K562 (cell line): ENCODE measurements at regions not wholly inside any gene's neighbourhood (a gene's known extent, or its start where the extent isn't known, plus 50 kb on each side); places are given as distances from the start of the nearest gene placed in this dataset.

Source experiments
- ATAC-seq: fragments of 200-7000 bp; cut with Tn5 transposase; 3 replicates; pipeline ENCODE4 v1.9.1; 2020; ENCODE audit warnings: moderate library complexity
- BruUV-seq: library from RNA; stranded (reverse); fragments of 400-500 nt; replicated peaks from 2 replicates; lab custom pipeline; 2021; lab: Mats Ljungman, UMichigan
- CTCF ChIA-PET: fragments of 300-600 bp; formaldehyde crosslinking; extraction: SDS; loops from one replicate; lab custom pipeline; 2021; ENCODE audit warnings: low intra/inter-chr PET ratio; lab: Yijun Ruan, JAX
- POLR2A ChIA-PET: fragments of 300-600, 350-650 bp; sonication (Branson Sonifier 250); formaldehyde crosslinking; extraction: SDS; loops from one replicate; lab custom pipeline; 2021; ENCODE audit warnings: antibody characterized with exemption, inconsistent platforms; lab: Yijun Ruan, JAX
- DNase-seq, 4 experiments: peaks; one replicate each; pipeline versions ENCODE4 v3.0.0 to v3.0.0-alpha.2; 2011 to 2018; ENCODE audit warnings: low spot score in 3 of 4, mixed read lengths in 3 of 4; ENCODE audit errors: extremely low read depth in 1 of 4
- FAIRE-seq: peaks from 2 replicates; lab custom pipeline; 2011; peaks lifted over from hg19 to GRCh38; lab: Jason Lieb, UNC
- H2AFZ ChIP-seq: 2 replicates; pipeline ENCODE4 v1.6.0; 2011; ENCODE audit warnings: low read depth, low read length, control low read depth, inconsistent platforms
- H3K27ac ChIP-seq: fragments of 200-600 bp; 3 replicates; pipeline ENCODE4 v1.8.0; 2011; ENCODE audit warnings: low read depth, mild to moderate bottlenecking, control low read depth, inconsistent platforms, low read length, moderate library complexity, mixed read lengths; ENCODE audit errors: extremely low read depth
- H3K27me3 ChIP-seq, 2 experiments: fragments of 300-600 bp in 1 of 2; 2 replicates in 1 of 2; 3 replicates in 1 of 2; pipeline versions ENCODE4 v1.6.0 to v1.8.0; 2011; ENCODE audit warnings: inconsistent platforms in 2 of 2, low read length in 2 of 2, mild to moderate bottlenecking in 1 of 2, mixed read lengths in 1 of 2, moderate library complexity in 1 of 2; ENCODE audit not compliant: control insufficient read depth in 2 of 2, insufficient read depth in 2 of 2
- H3K36me3 ChIP-seq: fragments of 300-600 bp; 3 replicates; pipeline ENCODE4 v1.8.0; 2011; ENCODE audit warnings: mild to moderate bottlenecking, low read length, inconsistent platforms; ENCODE audit not compliant: control insufficient read depth, insufficient read depth
- H3K4me1 ChIP-seq, 2 experiments: fragments of 200-600 bp in 1 of 2; replicated peaks in 1 of 2; 2 replicates in 1 of 2; 3 replicates in 1 of 2; pipeline versions ENCODE4 v1.5.1 to v1.8.0; 2011; ENCODE audit warnings: inconsistent platforms in 2 of 2, low read length in 2 of 2, mild to moderate bottlenecking in 1 of 2, mixed read lengths in 1 of 2, moderate library complexity in 1 of 2; ENCODE audit not compliant: control insufficient read depth in 2 of 2, insufficient read depth in 2 of 2
- H3K4me2 ChIP-seq: 2 replicates; pipeline ENCODE4 v1.6.1; 2011; ENCODE audit warnings: low read length, control low read depth, inconsistent platforms, mixed read lengths; ENCODE audit not compliant: insufficient read depth
- H3K4me3 ChIP-seq: fragments of 200-600 bp; sonication (generic), shearing (Covaris generic); 2 replicates; pipeline ENCODE4 v1.5.1; 2016; ENCODE audit warnings: control low read depth, inconsistent platforms
- H3K79me2 ChIP-seq: fragments of 200-600 bp; 3 replicates; pipeline ENCODE4 v1.8.0; 2011; ENCODE audit warnings: low read length, inconsistent platforms; ENCODE audit not compliant: control insufficient read depth, insufficient read depth
- H3K9ac ChIP-seq, 2 experiments: 2 replicates each; pipeline versions ENCODE4 v1.6.0 to v1.6.1; 2011; ENCODE audit warnings: low read depth in 2 of 2, low read length in 2 of 2, control low read depth in 1 of 2, inconsistent platforms in 1 of 2, mild to moderate bottlenecking in 1 of 2, mixed read lengths in 1 of 2; ENCODE audit not compliant: insufficient read depth in 1 of 2
- H3K9me1 ChIP-seq: one replicate; pipeline ENCODE4 v1.6.0; 2011; ENCODE audit warnings: inconsistent platforms, mild to moderate bottlenecking, low read length, moderate library complexity; ENCODE audit not compliant: control insufficient read depth, insufficient read depth
- H3K9me3 ChIP-seq: replicated peaks from 2 replicates; pipeline ENCODE4 v1.5.1; 2011; ENCODE audit warnings: low read depth, low read length, inconsistent platforms; ENCODE audit not compliant: control insufficient read depth, insufficient read depth
- H4K20me1 ChIP-seq: replicated peaks from 2 replicates; pipeline ENCODE4 v1.6.1; 2011; ENCODE audit warnings: low read length, inconsistent platforms, mixed read lengths; ENCODE audit not compliant: control insufficient read depth, insufficient read depth
- ATF1 ChIP-seq, 2 experiments: fragments of 450-650 bp in 1 of 2; IDR thresholded peaks; 2 replicates each; pipeline ENCODE4 v1.6.1; 2016; ENCODE audit warnings: missing compliant biosample characterization in 1 of 2, missing genetic modification characterization in 1 of 2
- CBFA2T2 ChIP-seq: fragments of 450-650 bp; conservative IDR thresholded peaks from 2 replicates; pipeline ENCODE4 v1.6.1; 2017; ENCODE audit warnings: mild to moderate bottlenecking
- CBX1 ChIP-seq: sonication (generic); IDR thresholded peaks from 2 replicates; pipeline ENCODE4 v1.6.1; 2016; ENCODE audit warnings: antibody characterized with exemption, low read depth, mild to moderate bottlenecking
- CREBBP ChIP-seq: IDR thresholded peaks from one replicate; pipeline ENCODE4 v1.6.1; 2012; ENCODE audit warnings: low read depth, mild to moderate bottlenecking, control low read depth, inconsistent platforms, low read length
- HDGF ChIP-seq: fragments of 450-650 bp; IDR thresholded peaks from 2 replicates; pipeline ENCODE4 v1.6.1; 2016
- NCOA6 ChIP-seq: fragments of 450-650 bp; IDR thresholded peaks from 2 replicates; pipeline ENCODE4 v1.6.1; 2017; ENCODE audit warnings: mild to moderate bottlenecking
- NFATC3 ChIP-seq: fragments of 450-650 bp; IDR thresholded peaks from 2 replicates; pipeline ENCODE4 v1.6.1; 2017; ENCODE audit warnings: mild to moderate bottlenecking
- NFXL1 ChIP-seq: fragments of 450-650 bp; formaldehyde crosslinking; IDR thresholded peaks from 2 replicates; pipeline ENCODE4 v1.4.0; 2021; ENCODE audit warnings: mild to moderate bottlenecking
- PCBP2 ChIP-seq: fragments of 200-400 bp; formaldehyde crosslinking; IDR thresholded peaks from 2 replicates; pipeline ENCODE4 v1.6.1; 2018; ENCODE audit warnings: low read length, low read depth, mild to moderate bottlenecking, moderate library complexity; ENCODE audit not compliant: poor library complexity, severe bottlenecking
- POLR2A ChIP-seq: fragments of 450-650 bp; conservative IDR thresholded peaks from 2 replicates; pipeline ENCODE4 v1.6.1; 2016
- TAF1 ChIP-seq: IDR thresholded peaks from 2 replicates; pipeline ENCODE4 v1.6.1; 2011; ENCODE audit warnings: mild to moderate bottlenecking, low read length, moderate library complexity; ENCODE audit not compliant: insufficient read depth, control insufficient read depth, severe bottlenecking; ENCODE audit errors: extremely low read depth
- THRAP3 ChIP-seq: fragments of 450-650 bp; IDR thresholded peaks from 2 replicates; pipeline ENCODE4 v1.6.1; 2016; ENCODE audit warnings: mild to moderate bottlenecking, inconsistent platforms, borderline replicate concordance
- ZBTB12 ChIP-seq: fragments of 250-450 bp; sonication (Bioruptor Pico); IDR thresholded peaks from 2 replicates; pipeline ENCODE4 v1.4.0; 2020
- ZFP91 ChIP-seq: sonication (generic); formaldehyde crosslinking; IDR thresholded peaks from 2 replicates; pipeline ENCODE4 v1.8.0; 2022; ENCODE audit warnings: mild to moderate bottlenecking, missing genetic modification reagents
- ZNF24 ChIP-seq: fragments of 450-650 bp; IDR thresholded peaks from 2 replicates; pipeline ENCODE4 v1.6.1; 2016
- ZNF274 ChIP-seq: IDR thresholded peaks from 2 replicates; pipeline ENCODE4 v1.6.1; 2011; ENCODE audit warnings: low read depth, mild to moderate bottlenecking, low read length, moderate library complexity, borderline replicate concordance
- WGBS: fragments of 100-300 bp; shearing (Covaris generic); methylation state at CpG from one replicate; pipeline ENCODE4 v1.1.6; 2016; ENCODE audit warnings: low coverage, mixed read lengths; ENCODE audit not compliant: insufficient coverage; ENCODE audit errors: missing lambda C conversion rate; 5-methylcytosine and 5-hydroxymethylcytosine counted together
- in situ Hi-C: fragments of 300-500 bp; cut with MboI; formaldehyde crosslinking; loops from 4 replicates; pipeline ENCODE4 v1.15.0; 2018; ENCODE audit warnings: inconsistent platforms, mixed read lengths
- intact Hi-C: fragments of 100-400 bp; cut with micrococcal nuclease; formaldehyde crosslinking; loops from 2 replicates; pipeline ENCODE4 v1.14.2; 2022

- CTCF ChIA-PET = no interaction called here
- no peaks in the 10 kb centered on the region for H3K27me3 ChIP-seq
Observed at GRCh38 chr3:128548021-128548420, 55.0 kb upstream of the GATA2 start.

DNA sequence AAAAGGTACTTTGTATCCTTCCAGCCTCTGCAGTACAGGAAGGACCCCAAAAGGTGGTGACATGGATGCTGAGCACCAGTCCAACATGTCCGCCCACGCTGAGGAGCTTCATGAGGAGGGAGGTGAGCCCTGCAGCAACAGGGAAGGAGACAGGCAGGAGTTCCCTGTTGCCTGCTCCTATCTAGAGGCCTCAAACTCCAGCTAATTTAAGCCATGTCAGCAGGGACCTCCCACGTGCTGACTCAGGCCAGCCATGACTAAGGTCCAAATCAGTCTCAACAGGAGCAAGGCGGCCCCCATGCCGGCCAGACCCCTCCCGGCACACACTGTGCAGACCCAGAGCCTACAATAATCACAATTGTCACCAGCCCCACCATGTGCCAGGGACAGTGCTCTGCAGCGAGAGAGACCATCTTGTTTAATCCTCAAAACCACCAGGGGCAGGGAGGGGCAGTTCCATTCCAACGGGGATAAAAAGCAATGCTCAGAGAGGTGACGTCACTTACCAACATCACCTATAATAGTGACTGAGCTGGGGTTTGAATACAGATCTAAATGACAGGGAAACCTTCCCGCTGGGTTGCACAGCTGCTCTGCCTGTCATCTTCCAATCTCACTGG lies 54.5 kb upstream of the GATA2 start:
- 5% methylated on average over 10 of the region's 10 CpGs for WGBS
- intact Hi-C loops = loop anchor here (5.0 kb wide), 2 partner anchors 45 to 60 kb away; no protein-coding TSS in a partner anchor
- POLR2A ChIA-PET = interaction anchor here (0.7 to 2.1 kb wide), 8 partner anchors 9 to 60 kb away, joined by 3 to 7 read pairs (median 4); no protein-coding TSS in a partner anchor
- Histone ChIP-seq H4K20me1 (no peaks in the 10 kb centered on the region), H3K4me2 (peak overlapping the region; percentile 64), H3K9me3 (no peaks in the 10 kb centered on the region), H3K9ac (peak overlapping the region; percentile 8 to 68; a peak in 3 of 4 replicates), H3K79me2 (no peaks in the 10 kb centered on the region), H3K27ac (peak overlapping the region; percentile 80), H3K4me3 (no peak overlapping the region), H3K4me1 (peaks cover 48 to 49% of the 10 kb centered on the region in 2 experiments), H3K9me1 (no peaks in the 10 kb centered on the region), H3K27me3 (no peaks in the 10 kb centered on the region), H2AFZ (peak overlapping the region; percentile 69), H3K36me3 (no peaks in the 10 kb centered on the region)
- FAIRE-seq (peak; percentile 97), DNase-seq (peak; percentile 56 to 92 (median 72)), ATAC-seq (peak; percentile 81)
- CTCF ChIA-PET = no interaction called here
- in situ Hi-C loops = no loop called here
- BruUV-seq = no TSS peak
- TF ChIP-seq ZNF24 (no peak), NFXL1 (CRISPR knock-in tag) (no peak), PCBP2 (no peak), THRAP3 (no peak), POLR2A (peak; percentile 54; the same call in 1 of the 2 replicates), ZFP91 (CRISPR knock-in tag) (no peak), NCOA6 (no peak), HDGF (no peak), CBX1 (no peak), ZBTB12 (CRISPR knock-in tag) (peak; percentile 44; the same call in 1 of the 2 replicates), ZNF274 (no peak), CREBBP (no peak), NFATC3 (no peak)

More at GRCh38 chr3:128548021-128548420, 55.0 kb upstream of the GATA2 start:
- Histone ChIP-seq H3K4me2 (peak overlapping the region; percentile 64; the same call in 1 of the 2 replicates), H3K4me3 (no peak overlapping the region), H3K9ac (peak overlapping the region in 1 of 2 experiments; percentile 68; a peak in 2 of 4 replicates), H3K9me3 (no peaks in the 10 kb centered on the region), H2AFZ (peak overlapping the region; percentile 69), H3K9me1 (no peaks in the 10 kb centered on the region), H3K4me1 (peaks cover 48 to 49% of the 10 kb centered on the region in 2 experiments), H3K36me3 (no peaks in the 10 kb centered on the region), H4K20me1 (no peaks in the 10 kb centered on the region), H3K79me2 (no peaks in the 10 kb centered on the region), H3K27ac (peak overlapping the region; percentile 80)
- no peak for ATAC-seq
- DNase-seq = no peak
- intact Hi-C loops = loop anchor here (5.0 kb wide), 2 partner anchors 46 to 61 kb away; no protein-coding TSS in a partner anchor
- BruUV-seq = no TSS peak
- in situ Hi-C loops = no loop called here
- POLR2A ChIA-PET = interaction anchor here (0.7 to 2.1 kb wide), 4 partner anchors 9 to 60 kb away, joined by 3 to 7 read pairs (median 5); no protein-coding TSS in a partner anchor
- FAIRE-seq = peak; percentile 37
- no peak for TF ChIP-seq CBFA2T2
- no peak for TF ChIP-seq ATF1 (CRISPR knock-in tag; IDR thresholded peaks at IDR 0.05)
- peak; percentile 3 for TF ChIP-seq ATF1 (tag; IDR thresholded peaks at IDR 0.05)
- TF ChIP-seq TAF1 = peak; percentile 1
